Ovary (tissue), 7 donors: ENCODE measurements at regions not wholly inside any gene's neighbourhood (a gene's known extent, or its start where the extent isn't known, plus 50 kb on each side); places are given as distances from the start of the nearest gene placed in this dataset.

Source experiments
- DNase-seq, 5 donors: peaks; one replicate each; pipeline ENCODE4 v3.0.0-alpha.2; 2019 to 2020
- H3K27ac ChIP-seq, 2 donors: fragments of 200-600 bp; one replicate each; pipeline versions ENCODE4 v1.5.1 to v1.8.0; 2019 to 2022
- H3K27me3 ChIP-seq: fragments of 200-600 bp; one replicate; pipeline ENCODE4 v1.8.0; 2022
- H3K36me3 ChIP-seq: fragments of 200-600 bp; sonication (generic); one replicate; pipeline ENCODE4 v1.5.1; 2019
- H3K4me1 ChIP-seq: one replicate; pipeline ENCODE4 v1.8.1; 2013; ENCODE audit warnings: mild to moderate bottlenecking, moderate library complexity; ENCODE audit not compliant: insufficient read depth
- H3K4me3 ChIP-seq: fragments of 200-600 bp; sonication (generic); one replicate; pipeline ENCODE4 v1.5.1; 2017
- H3K9me3 ChIP-seq, 2 donors: fragments of 200-600 bp in 1 of 2; sonication (generic) in 1 of 2; one replicate each; pipeline versions ENCODE4 v1.5.1 to v1.8.1; 2013 to 2019; ENCODE audit warnings: mild to moderate bottlenecking in 1 of 2, moderate library complexity in 1 of 2
- CTCF ChIP-seq, 3 donors: fragments of 450-650 bp in 2 of 3; fragments of 200-600 bp in 1 of 3; IDR thresholded peaks; one replicate each; pipeline versions ENCODE4 v1.5.1 to v1.8.0; 2016 to 2022; ENCODE audit warnings: antibody characterized with exemption in 3 of 3, mild to moderate bottlenecking in 1 of 3
- EP300 ChIP-seq: sonication (generic); formaldehyde crosslinking; IDR thresholded peaks from one replicate; pipeline ENCODE4 v1.6.1; 2017; ENCODE audit warnings: antibody characterized with exemption
- POLR2A ChIP-seq: fragments of 450-650 bp; IDR thresholded peaks from one replicate; pipeline ENCODE4 v1.6.1; 2017; ENCODE audit warnings: antibody characterized with exemption, mild to moderate bottlenecking, moderate library complexity
- WGBS, 3 donors: extraction: QIAGEN DNeasy Blood & Tissue Kit in 1 of 3; methylation state at CpG; one replicate each; pipeline versions ENCODE4 v1.1.5 to v1.1.7; 2013 to 2017; 5-methylcytosine and 5-hydroxymethylcytosine counted together
- intact Hi-C, 4 donors: fragments of 100-400 bp; cut with DNase I; formaldehyde crosslinking; loops; one replicate each; pipeline versions ENCODE4 v1.11.0 to v1.15.1; 2022 to 2023
- donor health status: DM: no; HTN: no; CAD: no; lungs with moderate emphysema.
- donor health status: DM: no; HTN: no; CAD: no.
- donor health status: Bipolar disorder and iron deficiency.
- donor health status: DM: no; HTN: no; CAD: no.
- donor health status: DM: yes; HTN: yes; CAD: no.

- Histone ChIP-seq H3K4me3 (no peak overlapping the region), H3K9me3 (no peaks in the 10 kb centered on the region), H3K4me1 (no peaks in the 10 kb centered on the region), H3K27me3 (no peaks in the 10 kb centered on the region), H3K36me3 (no peaks in the 10 kb centered on the region), H3K27ac (no peak overlapping the region)
- 1 to 11% (median 8%) methylated on average over 2 of the region's 2 CpGs for WGBS, 3 donors
- TF ChIP-seq POLR2A = no peak
- no peak for TF ChIP-seq EP300
- no peak for TF ChIP-seq CTCF (IDR thresholded peaks at IDR 0.05)
- intact Hi-C loops = no loop called here
- no peak for DNase-seq
Measured at GRCh38 chr3:151560738-151561137, 99.9 kb upstream of the IGSF10 start.

GRCh38 chr3:151559736-151560135 lies 98.9 kb upstream of the IGSF10 start:
- H3K4me3 ChIP-seq = no peak overlapping the region
- H3K9me3 ChIP-seq = no peaks in the 10 kb centered on the region
- no peak for TF ChIP-seq EP300
- TF ChIP-seq POLR2A = no peak
- H3K27ac ChIP-seq = no peak overlapping the region
- DNase-seq = no peak
- no peaks in the 10 kb centered on the region for H3K36me3 ChIP-seq
- intact Hi-C loops = no loop called here
- WGBS, 3 donors = 81 to 84% (median 84%) methylated on average over 5 of the region's 5 CpGs
- H3K27me3 ChIP-seq = no peaks in the 10 kb centered on the region
- H3K4me1 ChIP-seq = no peaks in the 10 kb centered on the region

GRCh38 chr3:151558661-151559060 lies 97.8 kb upstream of the IGSF10 start:
- no peaks in the 10 kb centered on the region for H3K9me3 ChIP-seq
- no peak overlapping the region for H3K4me3 ChIP-seq
- no peak for TF ChIP-seq EP300
- no peak for TF ChIP-seq POLR2A
- no peak for TF ChIP-seq CTCF (IDR thresholded peaks at IDR 0.05)
- H3K36me3 ChIP-seq = no peaks in the 10 kb centered on the region
- intact Hi-C loops = no loop called here
- H3K27ac ChIP-seq = no peak overlapping the region
- DNase-seq = no peak
- peaks cover 1% of the 10 kb centered on the region for H3K4me1 ChIP-seq
- no peaks in the 10 kb centered on the region for H3K27me3 ChIP-seq

GRCh38 chr3:151557068-151557840 lies 96.4 kb upstream of the IGSF10 start:
- Histone ChIP-seq H3K4me1 (peaks cover 1% of the 10 kb centered on the region), H3K27me3 (no peaks in the 10 kb centered on the region), H3K27ac (no peak overlapping the region), H3K9me3 (no peaks in the 10 kb centered on the region), H3K36me3 (no peaks in the 10 kb centered on the region), H3K4me3 (no peak overlapping the region)
- WGBS, 3 donors = 85 to 94% (median 89%) methylated on average over 2 of the region's 2 CpGs
- intact Hi-C loops = no loop called here
- TF ChIP-seq EP300 (no peak), CTCF (IDR thresholded peaks at IDR 0.05) (no peak), POLR2A (no peak)
- no peak for DNase-seq

GRCh38 chr3:151556596-151556995 lies 95.7 kb upstream of the IGSF10 start:
- Histone ChIP-seq H3K27me3 (no peaks in the 10 kb centered on the region), H3K4me3 (no peak overlapping the region), H3K36me3 (no peaks in the 10 kb centered on the region), H3K27ac (no peak overlapping the region), H3K9me3 (no peaks in the 10 kb centered on the region), H3K4me1 (peaks cover 1% of the 10 kb centered on the region)
- WGBS, 3 donors = 75 to 83% (median 80%) methylated on average over 3 of the region's 3 CpGs
- intact Hi-C loops = no loop called here
- DNase-seq = no peak
- no peak for TF ChIP-seq EP300
